Stimulated activated naive B cell treated with anti-CD40 and anti-IgM and Interleukin-4, amounts not matched to agents 10 μg/mL and 1 μg/mL and 100 μg/mL, for 72 hours (primary cell): ENCODE measurements at regions not wholly inside any gene's neighbourhood (a gene's known extent, or its start where the extent isn't known, plus 50 kb on each side); places are given as distances from the start of the nearest gene placed in this dataset.

Experiments
- ATAC-seq, 2 donors: fragments of 150-1000 bp; cut with Tn5 transposase; replicated peaks; 2 replicates each; pipeline ENCODE4 v1.10.0; 2021; ENCODE audit warnings: moderate library complexity in 1 of 2
- DNase-seq: peaks from one replicate; pipeline ENCODE4 v3.0.0; 2021
- H3K27ac Mint-ChIP-seq: one replicate; pipeline ENCODE4 v1.8.0; 2022; ENCODE audit warnings: mild to moderate bottlenecking, mixed read lengths
- H3K27me3 Mint-ChIP-seq, 2 donors: one replicate each; pipeline ENCODE4 v1.8.0; 2022; ENCODE audit warnings: mixed read lengths in 2 of 2
- H3K36me3 Mint-ChIP-seq, 2 donors: one replicate each; pipeline ENCODE4 v1.8.0; 2022; ENCODE audit warnings: mixed read lengths in 2 of 2, mild to moderate bottlenecking in 1 of 2
- H3K4me1 Mint-ChIP-seq, 2 donors: one replicate each; pipeline ENCODE4 v1.8.0; 2022; ENCODE audit warnings: mixed read lengths in 2 of 2, mild to moderate bottlenecking in 1 of 2
- H3K4me3 Mint-ChIP-seq, 2 donors: one replicate each; pipeline ENCODE4 v1.8.0; 2022; ENCODE audit warnings: mild to moderate bottlenecking in 2 of 2, mixed read lengths in 2 of 2, moderate library complexity in 1 of 2
- H3K9me3 Mint-ChIP-seq, 2 donors: one replicate each; pipeline ENCODE4 v1.8.0; 2022; ENCODE audit warnings: mixed read lengths in 2 of 2, mild to moderate bottlenecking in 1 of 2

- ATAC-seq (no peak), DNase-seq (no peak)
- Mint-ChIP-seq H3K27ac (no peak overlapping the region), H3K27me3 (no peaks in the 10 kb centered on the region), H3K4me3 (no peak overlapping the region), H3K9me3 (peaks cover 5 to 6% of the 10 kb centered on the region in 2 donors), H3K4me1 (no peaks in the 10 kb centered on the region), H3K36me3 (no peaks in the 10 kb centered on the region)
Observed at GRCh38 chr1:191974004-191974403, 184.3 kb upstream of the RGS18 start.

- peaks cover 11 to 16% of the 10 kb centered on the region in 2 donors for H3K9me3 Mint-ChIP-seq
- ATAC-seq (no peak), DNase-seq (no peak)
Observed at GRCh38 chr1:191977874-191978506, 180.3 kb upstream of the RGS18 start.

GRCh38 chr1:191984856-191985255 is 173.4 kb upstream of the RGS18 start:
- no peak overlapping the region for H3K4me3 Mint-ChIP-seq
- H3K27me3 Mint-ChIP-seq = no peaks in the 10 kb centered on the region
- peaks cover 5 to 12% of the 10 kb centered on the region in 2 donors for H3K9me3 Mint-ChIP-seq
- DNase-seq (no peak), ATAC-seq (no peak)
- H3K27ac Mint-ChIP-seq = no peak overlapping the region
- no peaks in the 10 kb centered on the region for H3K4me1 Mint-ChIP-seq
- H3K36me3 Mint-ChIP-seq = no peaks in the 10 kb centered on the region

More at GRCh38 chr1:191977874-191978506, 180.3 kb upstream of the RGS18 start:
- Mint-ChIP-seq H3K36me3 (no peaks in the 10 kb centered on the region), H3K4me1 (no peaks in the 10 kb centered on the region), H3K27me3 (no peaks in the 10 kb centered on the region), H3K27ac (no peak overlapping the region), H3K4me3 (no peak overlapping the region)

GRCh38 chr1:191992118-191992517 is 166.1 kb upstream of the RGS18 start:
- H3K36me3 Mint-ChIP-seq = no peaks in the 10 kb centered on the region
- H3K27ac Mint-ChIP-seq = no peak overlapping the region
- H3K4me3 Mint-ChIP-seq = no peak overlapping the region
- ATAC-seq (no peak), DNase-seq (no peak)
- no peaks in the 10 kb centered on the region for H3K27me3 Mint-ChIP-seq
- H3K4me1 Mint-ChIP-seq = no peaks in the 10 kb centered on the region
- no peaks in the 10 kb centered on the region for H3K9me3 Mint-ChIP-seq

GRCh38 chr1:191993549-191993948 is 164.7 kb upstream of the RGS18 start:
- no peaks in the 10 kb centered on the region for H3K27me3 Mint-ChIP-seq
- ATAC-seq = no peak
- no peak for DNase-seq
- no peak overlapping the region for H3K27ac Mint-ChIP-seq
- H3K9me3 Mint-ChIP-seq = peaks cover 0 to 1% of the 10 kb centered on the region in 2 donors
- H3K4me3 Mint-ChIP-seq = no peak overlapping the region
- no peaks in the 10 kb centered on the region for H3K4me1 Mint-ChIP-seq
- H3K36me3 Mint-ChIP-seq = no peaks in the 10 kb centered on the region

- Mint-ChIP-seq H3K36me3 (no peaks in the 10 kb centered on the region), H3K27me3 (no peaks in the 10 kb centered on the region), H3K9me3 (peaks cover 0 to 1% of the 10 kb centered on the region in 2 donors), H3K4me3 (no peak overlapping the region), H3K27ac (no peak overlapping the region), H3K4me1 (no peaks in the 10 kb centered on the region)
- DNase-seq (no peak), ATAC-seq (no peak)
Observed at GRCh38 chr1:192002063-192002462, 156.2 kb upstream of the RGS18 start.

GRCh38 chr1:192003295-192004077 is 154.8 kb upstream of the RGS18 start:
- DNase-seq (no peak), ATAC-seq (no peak)
- Mint-ChIP-seq H3K4me1 (no peaks in the 10 kb centered on the region), H3K27me3 (no peaks in the 10 kb centered on the region), H3K36me3 (no peaks in the 10 kb centered on the region), H3K27ac (no peak overlapping the region), H3K4me3 (no peak overlapping the region), H3K9me3 (no peaks in the 10 kb centered on the region)

GRCh38 chr1:192005976-192006375 is 152.3 kb upstream of the RGS18 start:
- no peaks in the 10 kb centered on the region for H3K4me1 Mint-ChIP-seq
- H3K4me3 Mint-ChIP-seq = no peak overlapping the region
- no peak overlapping the region for H3K27ac Mint-ChIP-seq
- no peaks in the 10 kb centered on the region for H3K27me3 Mint-ChIP-seq
- ATAC-seq (no peak), DNase-seq (no peak)
- H3K36me3 Mint-ChIP-seq = no peaks in the 10 kb centered on the region
- H3K9me3 Mint-ChIP-seq = no peaks in the 10 kb centered on the region

GRCh38 chr1:192008281-192008825 is 149.9 kb upstream of the RGS18 start:
- H3K4me3 Mint-ChIP-seq = no peak overlapping the region
- no peaks in the 10 kb centered on the region for H3K27me3 Mint-ChIP-seq
- DNase-seq (no peak), ATAC-seq (no peak)
- no peaks in the 10 kb centered on the region for H3K36me3 Mint-ChIP-seq
- no peaks in the 10 kb centered on the region for H3K4me1 Mint-ChIP-seq
- no peaks in the 10 kb centered on the region for H3K9me3 Mint-ChIP-seq
- H3K27ac Mint-ChIP-seq = no peak overlapping the region

GRCh38 chr1:192010406-192010805 is 147.9 kb upstream of the RGS18 start:
- DNase-seq (no peak), ATAC-seq (no peak)
- no peaks in the 10 kb centered on the region for H3K27me3 Mint-ChIP-seq
- H3K9me3 Mint-ChIP-seq = no peaks in the 10 kb centered on the region
- no peaks in the 10 kb centered on the region for H3K4me1 Mint-ChIP-seq
- no peak overlapping the region for H3K4me3 Mint-ChIP-seq
- H3K27ac Mint-ChIP-seq = no peak overlapping the region
- no peaks in the 10 kb centered on the region for H3K36me3 Mint-ChIP-seq

- Mint-ChIP-seq H3K27me3 (no peaks in the 10 kb centered on the region), H3K27ac (no peak overlapping the region), H3K4me3 (no peak overlapping the region), H3K4me1 (no peaks in the 10 kb centered on the region), H3K9me3 (no peaks in the 10 kb centered on the region), H3K36me3 (no peaks in the 10 kb centered on the region)
- no peak for ATAC-seq
- no peak for DNase-seq
Observed at GRCh38 chr1:192011525-192011924, 146.7 kb upstream of the RGS18 start.

GRCh38 chr1:192022827-192023226 is 135.4 kb upstream of the RGS18 start:
- H3K4me3 Mint-ChIP-seq = no peak overlapping the region
- peaks cover 0 to 4% of the 10 kb centered on the region in 2 donors for H3K9me3 Mint-ChIP-seq
- H3K4me1 Mint-ChIP-seq = no peaks in the 10 kb centered on the region
- no peak for ATAC-seq
- no peak overlapping the region for H3K27ac Mint-ChIP-seq
- DNase-seq = no peak
- H3K36me3 Mint-ChIP-seq = no peaks in the 10 kb centered on the region
- H3K27me3 Mint-ChIP-seq = no peaks in the 10 kb centered on the region

GRCh38 chr1:192024881-192025280 is 133.4 kb upstream of the RGS18 start:
- Mint-ChIP-seq H3K27ac (no peak overlapping the region), H3K9me3 (peaks cover 0 to 4% of the 10 kb centered on the region in 2 donors)

GRCh38 chr1:192038567-192038966 is 119.7 kb upstream of the RGS18 start:
- no peak for ATAC-seq
- H3K9me3 Mint-ChIP-seq = peaks cover 0 to 2% of the 10 kb centered on the region in 2 donors
- H3K27ac Mint-ChIP-seq = no peak overlapping the region
- no peaks in the 10 kb centered on the region for H3K4me1 Mint-ChIP-seq
- no peaks in the 10 kb centered on the region for H3K27me3 Mint-ChIP-seq
- H3K36me3 Mint-ChIP-seq = no peaks in the 10 kb centered on the region
- DNase-seq = no peak
- H3K4me3 Mint-ChIP-seq = no peak overlapping the region

More at GRCh38 chr1:192024881-192025280, 133.4 kb upstream of the RGS18 start:
- no peak for DNase-seq
- Mint-ChIP-seq H3K4me1 (no peaks in the 10 kb centered on the region), H3K4me3 (no peak overlapping the region), H3K36me3 (no peaks in the 10 kb centered on the region), H3K27me3 (no peaks in the 10 kb centered on the region)
- no peak for ATAC-seq

- no peaks in the 10 kb centered on the region for H3K4me1 Mint-ChIP-seq
- no peak overlapping the region for H3K4me3 Mint-ChIP-seq
- DNase-seq (no peak), ATAC-seq (no peak)
- H3K27ac Mint-ChIP-seq = no peak overlapping the region
- no peaks in the 10 kb centered on the region for H3K36me3 Mint-ChIP-seq
- no peaks in the 10 kb centered on the region for H3K9me3 Mint-ChIP-seq
- H3K27me3 Mint-ChIP-seq = no peaks in the 10 kb centered on the region
Observed at GRCh38 chr1:192045131-192045530, 113.1 kb upstream of the RGS18 start.
